Breast epithelium (tissue), 3 donors: ENCODE measurements at regions not wholly inside any gene's neighbourhood (a gene's known extent, or its start where the extent isn't known, plus 50 kb on each side); places are given as distances from the start of the nearest gene placed in this dataset.

Source experiments
- POLR2A ChIP-seq: fragments of 450-650 bp; IDR thresholded peaks from one replicate; pipeline ENCODE4 v1.6.1; 2016; ENCODE audit warnings: antibody characterized with exemption, mild to moderate bottlenecking, moderate library complexity
- POLR2AphosphoS5 ChIP-seq, 3 donors: sonication (generic); formaldehyde crosslinking; IDR thresholded peaks; one replicate each; pipeline ENCODE4 v1.6.1; 2017; ENCODE audit warnings: antibody characterized with exemption in 3 of 3
- TF ChIP-seq, protein P1 (sequence below), 3 donors: fragments of 450-650 bp; IDR thresholded peaks; one replicate each; pipeline ENCODE4 v1.5.1; 2016 to 2017; ENCODE audit warnings: antibody characterized with exemption in 3 of 3, mild to moderate bottlenecking in 3 of 3, moderate library complexity in 3 of 3

DNA sequence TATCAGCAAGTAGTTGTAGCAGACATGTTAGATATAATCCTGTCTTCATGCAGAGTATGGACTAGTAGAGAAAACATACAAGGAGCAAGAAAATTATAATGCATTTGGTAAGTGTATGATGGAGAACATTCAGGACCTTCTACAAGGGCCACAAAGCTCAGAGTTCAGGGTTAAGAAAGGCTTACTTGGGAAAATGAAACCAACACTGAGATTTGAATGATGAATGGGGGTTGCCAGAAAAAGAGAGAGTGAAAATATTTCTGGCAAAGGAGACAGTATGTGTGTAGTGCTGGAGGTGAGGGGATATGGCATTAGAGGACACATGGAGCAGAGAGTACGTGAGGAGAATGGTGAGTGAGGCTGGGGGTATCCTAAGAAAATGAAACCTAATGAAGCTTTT lies 169.8 kb upstream of the STK32A start:
- TF ChIP-seq, protein P1, sequence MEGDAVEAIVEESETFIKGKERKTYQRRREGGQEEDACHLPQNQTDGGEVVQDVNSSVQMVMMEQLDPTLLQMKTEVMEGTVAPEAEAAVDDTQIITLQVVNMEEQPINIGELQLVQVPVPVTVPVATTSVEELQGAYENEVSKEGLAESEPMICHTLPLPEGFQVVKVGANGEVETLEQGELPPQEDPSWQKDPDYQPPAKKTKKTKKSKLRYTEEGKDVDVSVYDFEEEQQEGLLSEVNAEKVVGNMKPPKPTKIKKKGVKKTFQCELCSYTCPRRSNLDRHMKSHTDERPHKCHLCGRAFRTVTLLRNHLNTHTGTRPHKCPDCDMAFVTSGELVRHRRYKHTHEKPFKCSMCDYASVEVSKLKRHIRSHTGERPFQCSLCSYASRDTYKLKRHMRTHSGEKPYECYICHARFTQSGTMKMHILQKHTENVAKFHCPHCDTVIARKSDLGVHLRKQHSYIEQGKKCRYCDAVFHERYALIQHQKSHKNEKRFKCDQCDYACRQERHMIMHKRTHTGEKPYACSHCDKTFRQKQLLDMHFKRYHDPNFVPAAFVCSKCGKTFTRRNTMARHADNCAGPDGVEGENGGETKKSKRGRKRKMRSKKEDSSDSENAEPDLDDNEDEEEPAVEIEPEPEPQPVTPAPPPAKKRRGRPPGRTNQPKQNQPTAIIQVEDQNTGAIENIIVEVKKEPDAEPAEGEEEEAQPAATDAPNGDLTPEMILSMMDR (IDR thresholded peaks at IDR 0.05) = no peak
- TF ChIP-seq POLR2AphosphoS5 (IDR thresholded peaks at IDR 0.05) = no peak
- no peak for TF ChIP-seq POLR2A
